ENCODE measurements at regions not wholly inside any gene's neighbourhood (a gene's known extent, or its start where the extent isn't known, plus 50 kb on each side); places are given as distances from the start of the nearest gene placed in this dataset.

DNA sequence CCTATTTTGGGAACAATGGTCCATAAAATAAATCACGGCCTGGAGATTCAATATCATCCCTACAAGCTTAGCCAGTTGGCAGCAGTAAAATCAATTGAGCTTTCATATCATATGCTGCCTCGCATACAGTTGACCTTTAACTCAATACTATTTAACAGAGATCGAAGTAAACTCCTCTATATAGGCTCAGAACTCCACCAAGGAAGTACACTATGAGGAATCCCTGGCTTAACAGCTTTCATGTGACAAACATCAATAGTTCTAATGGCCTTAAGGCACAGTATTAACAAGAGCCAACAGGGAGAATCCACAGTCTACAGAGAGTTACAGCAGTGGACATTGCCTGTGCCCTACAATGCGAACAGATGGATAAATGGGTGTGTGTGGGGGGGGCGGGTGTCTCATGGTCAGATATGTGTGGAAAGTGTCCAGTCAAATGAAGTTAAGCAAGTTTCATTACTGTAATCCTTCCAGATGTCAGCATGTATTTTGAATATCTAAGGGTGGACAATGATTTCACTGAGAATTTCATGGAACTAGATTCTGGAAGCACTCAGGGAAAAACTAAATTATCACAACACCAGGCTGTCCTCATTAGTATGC, 98.2 kb upstream of the FAM9B start:
- no peak for DNase-seq
- Histone ChIP-seq H3K23ac (ENCODE audit: low read depth, low read length) (no peak overlapping the region), H3K27me3 (ENCODE audit: control insufficient read depth, insufficient read depth, low read length) (no peaks in the 10 kb centered on the region), H2AFZ (replicated peaks; ENCODE audit: low read length, poor library complexity) (no peak overlapping the region), H2BK120ac (ENCODE audit: low read depth, low read length) (no peak overlapping the region), H3K27ac (ENCODE audit: insufficient read depth, low read length) (no peak overlapping the region), H3K18ac (ENCODE audit: low read depth, low read length) (no peak overlapping the region), H3K79me1 (ENCODE audit: low read depth in 1 of 2, low read length in 2 of 2) (no peaks in the 10 kb centered on the region), H2AK5ac (ENCODE audit: low read depth, low read length) (no peak overlapping the region), H3K4me3 (ENCODE audit: insufficient read depth, low read depth, low read length) (no peak overlapping the region), H3K4me1 (ENCODE audit: control insufficient read depth, insufficient read depth, low read length) (peaks cover 2% of the 10 kb centered on the region), H4K20me1 (ENCODE audit: insufficient read depth, low read length) (no peaks in the 10 kb centered on the region), H2BK15ac (ENCODE audit: low read depth, low read length) (no peak overlapping the region), H3K9ac (ENCODE audit: low read depth, low read length) (no peak overlapping the region), H3K56ac (ENCODE audit: extremely low read depth, insufficient read depth, low read length) (no peak overlapping the region), H3K9me3 (ENCODE audit: control insufficient read depth, insufficient read depth, low read length) (no peaks in the 10 kb centered on the region), H3K14ac (replicated peaks; ENCODE audit: low read depth, low read length) (no peak overlapping the region), H2BK5ac (ENCODE audit: low read depth, low read length, poor library complexity, severe bottlenecking) (no peak overlapping the region), H3K4me2 (ENCODE audit: low read depth, low read length) (no peak overlapping the region), H2AK9ac (replicated peaks; ENCODE audit: low read depth, low read length, poor library complexity) (no peak overlapping the region), H3K36me3 (ENCODE audit: control insufficient read depth, insufficient read depth, low read length) (no peaks in the 10 kb centered on the region), H4K5ac (ENCODE audit: low read depth, low read length) (no peak overlapping the region), H3K4ac (ENCODE audit: low read depth, low read length) (no peak overlapping the region), H4K91ac (ENCODE audit: insufficient read depth, low read depth, low read length) (no peak overlapping the region), H4K8ac (ENCODE audit: low read depth in 2 of 2, low read length in 2 of 2) (no peak overlapping the region), H2BK20ac (ENCODE audit: low read depth, low read length) (no peak overlapping the region), H3K9me1 (ENCODE audit: insufficient read depth, low read length) (peaks cover 7% of the 10 kb centered on the region; the same call in 1 of the 2 replicates)
- ChIA-PET CTCF (no interaction called here), POLR2A (ENCODE audit: unreplicated experiment) (no interaction called here)
- intact Hi-C loops (cut with micrococcal nuclease) (no loop called here), in situ Hi-C loops (cut with MboI; ENCODE audit: low sequenced_read_pairs) (no loop called here), dilution Hi-C loops (cut with HindIII; ENCODE audit: low sequenced_read_pairs, unreplicated experiment) (no loop called here)
- TF ChIP-seq MXI1 (IDR thresholded peaks at IDR 0.05; ENCODE audit: borderline replicate concordance, low read depth, low read length), result no peak
- TF ChIP-seq, protein P1, sequence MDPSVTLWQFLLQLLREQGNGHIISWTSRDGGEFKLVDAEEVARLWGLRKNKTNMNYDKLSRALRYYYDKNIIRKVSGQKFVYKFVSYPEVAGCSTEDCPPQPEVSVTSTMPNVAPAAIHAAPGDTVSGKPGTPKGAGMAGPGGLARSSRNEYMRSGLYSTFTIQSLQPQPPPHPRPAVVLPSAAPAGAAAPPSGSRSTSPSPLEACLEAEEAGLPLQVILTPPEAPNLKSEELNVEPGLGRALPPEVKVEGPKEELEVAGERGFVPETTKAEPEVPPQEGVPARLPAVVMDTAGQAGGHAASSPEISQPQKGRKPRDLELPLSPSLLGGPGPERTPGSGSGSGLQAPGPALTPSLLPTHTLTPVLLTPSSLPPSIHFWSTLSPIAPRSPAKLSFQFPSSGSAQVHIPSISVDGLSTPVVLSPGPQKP (IDR thresholded peaks at IDR 0.05; ENCODE audit: borderline replicate concordance, low read depth, low read length), result no peak
- no TSS peak for BruUV-seq (replicated peaks)
- no peak for ATAC-seq (ENCODE audit: low read depth)
- no CpG with 5 or more reads among the region's 5 CpGs for WGBS, 2 experiments (ENCODE audit: extremely low coverage in 2 of 2, insufficient read length in 1 of 2)

Data from IMR-90 (cell line).